Colonic mucosa (tissue), 4 donors: ENCODE measurements at regions not wholly inside any gene's neighbourhood (a gene's known extent, or its start where the extent isn't known, plus 50 kb on each side); places are given as distances from the start of the nearest gene placed in this dataset.

Experiments
- DNase-seq: peaks from one replicate; pipeline ENCODE4 v3.0.0-alpha.2; 2020
- H3K27ac ChIP-seq: fragments of 200-600 bp; one replicate; pipeline ENCODE4 v1.8.0; 2021
- H3K27me3 ChIP-seq: fragments of 200-600 bp; one replicate; pipeline ENCODE4 v1.8.0; 2021
- H3K36me3 ChIP-seq: fragments of 200-600 bp; one replicate; pipeline ENCODE4 v1.8.0; 2021
- H3K4me1 ChIP-seq: fragments of 200-600 bp; one replicate; pipeline ENCODE4 v1.8.0; 2021; ENCODE audit warnings: mild to moderate bottlenecking
- H3K4me3 ChIP-seq: fragments of 200-600 bp; one replicate; pipeline ENCODE4 v1.8.0; 2021
- H3K9ac ChIP-seq, 2 donors: one replicate each; pipeline ENCODE4 v1.7.0; 2013; ENCODE audit warnings: control low read depth in 2 of 2, low read depth in 2 of 2, low read length in 2 of 2
- H3K9me3 ChIP-seq: fragments of 200-600 bp; one replicate; pipeline ENCODE4 v1.8.0; 2021
- CTCF ChIP-seq: fragments of 200-600 bp; IDR thresholded peaks from one replicate; pipeline ENCODE4 v1.8.0; 2022; ENCODE audit warnings: antibody characterized with exemption, mild to moderate bottlenecking
- intact Hi-C: fragments of 100-400 bp; cut with DNase I; formaldehyde crosslinking; loops from one replicate; pipeline ENCODE4 v1.14.1; 2022
- donor health status: healthy.
- donor health status: DM: no; HTN: no; CAD: no.
- donor health status: DM: no; HTN: no; CAD: no.

- H3K36me3 ChIP-seq, result no peaks in the 10 kb centered on the region
- no peak overlapping the region for H3K4me3 ChIP-seq
- H3K4me1 ChIP-seq, result no peaks in the 10 kb centered on the region
- intact Hi-C loops, result no loop called here
- H3K9ac ChIP-seq, result no peak overlapping the region
- H3K27ac ChIP-seq, result no peak overlapping the region
- no peaks in the 10 kb centered on the region for H3K27me3 ChIP-seq
- DNase-seq, result no peak
- H3K9me3 ChIP-seq, result no peaks in the 10 kb centered on the region
- no peak for TF ChIP-seq CTCF
Measured at GRCh38 chr1:83781667-83782066, 217.3 kb downstream of the TTLL7 start.

- no peak for TF ChIP-seq CTCF
- Histone ChIP-seq H3K9me3 (no peaks in the 10 kb centered on the region), H3K36me3 (no peaks in the 10 kb centered on the region), H3K4me3 (no peak overlapping the region), H3K4me1 (no peaks in the 10 kb centered on the region), H3K27ac (no peak overlapping the region), H3K27me3 (no peaks in the 10 kb centered on the region), H3K9ac (no peak overlapping the region)
- intact Hi-C loops, result no loop called here
- DNase-seq, result no peak
Measured at GRCh38 chr1:83779565-83779964, 219.4 kb downstream of the TTLL7 start.

GRCh38 chr1:83777758-83778101 lies 221.2 kb downstream of the TTLL7 start:
- intact Hi-C loops, result no loop called here
- DNase-seq, result no peak
- H3K4me1 ChIP-seq, result no peaks in the 10 kb centered on the region
- no peak overlapping the region for H3K27ac ChIP-seq
- no peak overlapping the region for H3K4me3 ChIP-seq
- H3K27me3 ChIP-seq, result no peaks in the 10 kb centered on the region
- no peaks in the 10 kb centered on the region for H3K9me3 ChIP-seq
- TF ChIP-seq CTCF, result no peak
- no peak overlapping the region for H3K9ac ChIP-seq
- no peaks in the 10 kb centered on the region for H3K36me3 ChIP-seq

GRCh38 chr1:83776913-83777757 lies 221.8 kb downstream of the TTLL7 start:
- Histone ChIP-seq H3K9me3 (no peaks in the 10 kb centered on the region), H3K36me3 (no peaks in the 10 kb centered on the region), H3K27me3 (no peaks in the 10 kb centered on the region), H3K9ac (no peak overlapping the region), H3K4me1 (no peaks in the 10 kb centered on the region), H3K4me3 (no peak overlapping the region), H3K27ac (no peak overlapping the region)
- no peak for TF ChIP-seq CTCF
- no peak for DNase-seq
- intact Hi-C loops, result no loop called here

- TF ChIP-seq CTCF, result no peak
- Histone ChIP-seq H3K9ac (no peak overlapping the region), H3K36me3 (no peaks in the 10 kb centered on the region), H3K9me3 (no peaks in the 10 kb centered on the region), H3K4me3 (no peak overlapping the region), H3K27me3 (no peaks in the 10 kb centered on the region), H3K4me1 (no peaks in the 10 kb centered on the region), H3K27ac (no peak overlapping the region)
- DNase-seq, result no peak
- intact Hi-C loops, result no loop called here
Measured at GRCh38 chr1:83775977-83776603, 222.8 kb downstream of the TTLL7 start.
